ENCODE measurements at regions not wholly inside any gene's neighbourhood (a gene's known extent, or its start where the extent isn't known, plus 50 kb on each side); places are given as distances from the start of the nearest gene placed in this dataset.

DNA sequence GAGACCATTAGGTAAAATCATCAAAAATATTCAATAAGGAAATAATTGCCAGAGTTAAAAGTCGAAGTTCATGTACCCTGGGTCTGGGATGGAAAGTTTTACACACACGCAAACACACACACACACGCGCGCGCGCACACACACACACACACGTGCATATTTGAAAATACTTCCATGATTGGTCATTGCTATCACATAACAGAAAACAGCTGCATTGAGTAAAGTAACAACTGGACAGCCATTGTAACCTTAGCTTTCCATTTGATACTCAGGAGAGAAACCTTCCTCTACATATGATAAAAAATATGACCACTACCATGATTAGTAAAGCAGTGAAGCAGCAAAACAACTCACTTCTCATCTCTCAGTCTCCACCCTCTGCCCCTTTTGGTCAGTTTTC lies 490.0 kb upstream of the SGCG start:
- no peak for ATAC-seq
- peaks cover 2% of the 10 kb centered on the region; the same call in 1 of the 2 replicates for H3K9me2 ChIP-seq (ENCODE audit: insufficient read depth)
- H3K36me3 ChIP-seq (ENCODE audit: insufficient read depth): peaks cover 2% of the 10 kb centered on the region; the same call in 1 of the 2 replicates
- no peaks in the 10 kb centered on the region for H4K20me1 ChIP-seq (replicated peaks; ENCODE audit: insufficient read depth)
- no peak overlapping the region for H3K4me3 Mint-ChIP-seq
- H3K27me3 Mint-ChIP-seq (ENCODE audit: insufficient read depth, low read depth, poor library complexity): peaks cover 4% of the 10 kb centered on the region
- H3K4me1 ChIP-seq (ENCODE audit: insufficient read depth): no peaks in the 10 kb centered on the region
- H3K4me1 Mint-ChIP-seq: no peaks in the 10 kb centered on the region
- H3K4me2 ChIP-seq: no peak overlapping the region
- no peak overlapping the region for H2AFZ ChIP-seq
- peaks cover 10% of the 10 kb centered on the region; the same call in 2 of the 3 replicates for H3K36me3 Mint-ChIP-seq (ENCODE audit: low read depth)
- H3K27me3 ChIP-seq (ENCODE audit: insufficient read depth): no peaks in the 10 kb centered on the region
- H3K27ac Mint-ChIP-seq: no peak overlapping the region
- no peak for TF ChIP-seq ZNF462 (CRISPR knock-in tag; IDR thresholded peaks at IDR 0.05)
- no peak for TF ChIP-seq POLR2AphosphoS5 (IDR thresholded peaks at IDR 0.05; ENCODE audit: low read depth)
- TF ChIP-seq EZH2 (IDR thresholded peaks at IDR 0.05; ENCODE audit: low read depth, unreplicated experiment): no peak
- no peak for TF ChIP-seq JUNB (IDR thresholded peaks at IDR 0.05; ENCODE audit: unreplicated experiment)
- no peak for DNase-seq (ENCODE audit: low spot score)
- no peak overlapping the region for H3K4me3 ChIP-seq
- H3F3A ChIP-seq (replicated peaks; ENCODE audit: low read depth): no peaks in the 10 kb centered on the region
- no peaks in the 10 kb centered on the region for H3K79me2 ChIP-seq (replicated peaks; ENCODE audit: insufficient read depth)
- no peak overlapping the region for H3K27ac ChIP-seq (ENCODE audit: low read depth)
- peaks cover 26% of the 10 kb centered on the region for H3K9me3 Mint-ChIP-seq

DNA sequence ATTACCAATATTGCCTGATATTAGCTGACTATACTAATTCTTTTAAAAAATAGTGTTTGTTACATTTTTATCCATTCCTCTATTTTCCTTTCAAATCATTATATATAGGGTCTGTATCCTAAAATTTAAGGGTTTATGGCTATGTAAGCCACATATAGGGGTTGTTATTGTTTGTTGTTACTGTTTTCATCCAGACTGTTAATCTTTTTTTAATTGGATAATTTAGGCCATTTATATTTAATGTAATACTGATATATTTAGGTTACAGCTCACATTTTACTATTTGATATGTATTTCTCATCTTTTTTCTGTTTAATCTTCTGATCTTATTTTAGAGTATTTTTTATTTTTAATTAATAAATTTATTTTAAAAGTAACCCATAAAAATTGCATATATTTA lies 487.1 kb upstream of the SGCG start:
- H2AFZ ChIP-seq: no peak overlapping the region
- peaks cover 2% of the 10 kb centered on the region; the same call in 1 of the 2 replicates for H3K36me3 ChIP-seq (ENCODE audit: insufficient read depth)
- no peak overlapping the region for H3K4me2 ChIP-seq
- no peaks in the 10 kb centered on the region for H3K4me1 Mint-ChIP-seq
- H3K4me1 ChIP-seq (ENCODE audit: insufficient read depth): no peaks in the 10 kb centered on the region
- peaks cover 2% of the 10 kb centered on the region; the same call in 1 of the 2 replicates for H3K9me2 ChIP-seq (ENCODE audit: insufficient read depth)
- DNase-seq (ENCODE audit: low spot score) (no peak), ATAC-seq (no peak)
- H3K27ac ChIP-seq (ENCODE audit: low read depth): no peak overlapping the region
- no peaks in the 10 kb centered on the region for H4K20me1 ChIP-seq (replicated peaks; ENCODE audit: insufficient read depth)
- no peaks in the 10 kb centered on the region for H3K79me2 ChIP-seq (replicated peaks; ENCODE audit: insufficient read depth)
- no peak overlapping the region for H3K27ac Mint-ChIP-seq
- no peaks in the 10 kb centered on the region for H3F3A ChIP-seq (replicated peaks; ENCODE audit: low read depth)
- H3K36me3 Mint-ChIP-seq (ENCODE audit: low read depth): peaks cover 11% of the 10 kb centered on the region; the same call in 2 of the 3 replicates
- H3K9me3 Mint-ChIP-seq: peaks cover 19% of the 10 kb centered on the region
- H3K4me3 ChIP-seq: no peak overlapping the region
- H3K4me3 Mint-ChIP-seq: no peak overlapping the region
- H3K27me3 ChIP-seq (ENCODE audit: insufficient read depth): no peaks in the 10 kb centered on the region
- peaks cover 4% of the 10 kb centered on the region for H3K27me3 Mint-ChIP-seq (ENCODE audit: insufficient read depth, low read depth, poor library complexity)
- TF ChIP-seq EZH2phosphoT487 (IDR thresholded peaks at IDR 0.05; ENCODE audit: unreplicated experiment) (no peak), ZNF462 (CRISPR knock-in tag; IDR thresholded peaks at IDR 0.05) (no peak), NANOG (IDR thresholded peaks at IDR 0.05; ENCODE audit: borderline replicate concordance) (no peak), ZNF114 (CRISPR knock-in tag; IDR thresholded peaks at IDR 0.05) (no peak)

All from GM23338 (cell line).